ENCODE measurements at regions not wholly inside any gene's neighbourhood (a gene's known extent, or its start where the extent isn't known, plus 50 kb on each side); places are given as distances from the start of the nearest gene placed in this dataset.

DNA sequence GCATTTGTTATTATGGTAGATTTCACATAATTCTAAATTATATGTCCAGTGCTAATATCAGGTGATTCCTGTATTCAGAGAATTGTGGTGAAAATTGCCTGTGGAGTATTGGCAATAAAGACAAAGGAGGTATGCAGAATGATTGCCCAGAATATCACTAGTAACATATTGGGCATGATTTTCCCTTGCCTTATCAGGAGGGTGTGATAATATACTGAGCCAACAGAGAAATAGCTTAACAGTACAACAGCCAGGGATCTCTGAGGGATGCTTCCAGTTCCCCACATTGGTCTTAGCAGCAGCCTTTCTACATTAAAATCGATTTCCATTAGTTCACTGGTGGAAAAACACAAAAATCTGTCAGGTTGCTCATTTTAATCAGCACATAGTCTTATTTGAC lies 122.9 kb upstream of the COL3A1 start:
- no peak for DNase-seq (ENCODE audit: low read depth)

DNA sequence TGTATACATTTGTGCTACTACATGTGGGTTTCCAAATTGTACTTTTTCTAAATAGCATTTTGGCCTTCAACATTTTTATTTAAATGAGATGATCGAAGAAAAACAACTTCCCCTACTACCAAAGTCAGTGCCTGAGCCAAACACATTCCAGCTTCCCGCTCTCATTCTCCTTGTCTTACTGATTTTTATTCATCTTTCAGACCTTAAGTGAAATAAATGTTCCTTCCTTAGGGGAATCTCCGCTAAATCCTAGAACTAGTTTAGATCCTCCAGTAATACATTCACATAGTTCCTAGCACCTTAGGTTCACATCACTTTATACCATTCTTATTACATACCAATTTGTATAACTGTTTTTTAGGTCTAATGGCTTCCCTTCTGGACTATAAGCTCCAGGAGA lies 122.3 kb upstream of the COL3A1 start:
- no peak for DNase-seq (ENCODE audit: low read depth)

DNA sequence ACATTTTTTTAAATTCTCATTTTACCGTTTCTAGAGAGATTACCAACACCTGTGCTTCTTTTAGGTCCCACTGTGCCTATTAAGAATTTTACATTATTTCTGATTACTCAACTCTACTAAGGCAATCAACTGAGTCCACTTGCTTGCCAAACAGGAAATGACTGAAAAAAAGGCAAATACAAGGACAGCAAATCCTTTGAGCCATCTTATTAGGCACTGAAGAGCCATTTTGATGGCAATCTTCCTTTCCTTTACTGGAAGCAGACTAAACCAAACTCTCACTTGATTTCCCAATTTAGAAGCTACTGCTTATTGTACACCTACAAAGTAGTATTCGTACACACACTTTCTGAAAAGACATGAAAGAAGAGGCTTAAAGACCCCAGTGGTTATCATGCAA lies 121.4 kb upstream of the COL3A1 start:
- no peak for DNase-seq (ENCODE audit: low read depth)

DNA sequence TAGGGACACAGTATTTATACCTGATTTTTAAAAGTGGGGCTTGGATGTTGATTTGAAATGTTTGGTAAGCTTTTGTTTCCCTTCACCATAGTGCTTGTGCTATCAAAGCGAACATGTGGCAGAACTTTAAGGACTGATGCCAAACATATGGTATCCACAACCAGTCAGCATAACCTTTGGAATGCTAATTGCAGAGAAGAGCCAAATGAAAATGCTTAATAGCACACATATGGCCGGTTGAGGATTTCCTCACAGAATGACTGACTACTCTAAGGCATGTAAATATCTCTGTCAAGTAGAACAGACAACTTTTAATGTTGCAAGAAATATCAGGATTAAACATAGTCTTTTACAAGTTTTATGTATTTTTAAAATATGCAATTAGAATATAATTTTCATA lies 120.9 kb upstream of the COL3A1 start:
- peak; percentile 5 for DNase-seq (ENCODE audit: low read depth)

DNA sequence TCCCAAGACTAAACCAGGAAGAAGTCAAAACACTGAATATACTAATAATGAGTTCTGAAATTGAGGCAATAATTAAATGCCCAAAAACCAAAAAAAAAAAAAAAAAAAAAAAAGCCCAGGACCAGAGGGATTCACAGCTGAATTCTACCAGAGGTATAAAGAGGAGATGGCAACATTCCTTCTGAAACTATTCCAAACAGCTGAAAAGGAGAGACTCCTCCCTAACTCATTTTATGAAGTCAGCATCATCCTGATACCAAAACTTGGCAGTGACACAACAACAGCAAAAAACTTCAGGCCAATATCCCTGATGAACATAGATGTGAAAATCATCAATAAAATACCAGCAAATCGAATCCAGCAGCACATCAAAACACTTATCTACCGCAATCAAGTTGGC lies 108.5 kb upstream of the COL3A1 start:
- no peak for DNase-seq (ENCODE audit: low read depth)

DNA sequence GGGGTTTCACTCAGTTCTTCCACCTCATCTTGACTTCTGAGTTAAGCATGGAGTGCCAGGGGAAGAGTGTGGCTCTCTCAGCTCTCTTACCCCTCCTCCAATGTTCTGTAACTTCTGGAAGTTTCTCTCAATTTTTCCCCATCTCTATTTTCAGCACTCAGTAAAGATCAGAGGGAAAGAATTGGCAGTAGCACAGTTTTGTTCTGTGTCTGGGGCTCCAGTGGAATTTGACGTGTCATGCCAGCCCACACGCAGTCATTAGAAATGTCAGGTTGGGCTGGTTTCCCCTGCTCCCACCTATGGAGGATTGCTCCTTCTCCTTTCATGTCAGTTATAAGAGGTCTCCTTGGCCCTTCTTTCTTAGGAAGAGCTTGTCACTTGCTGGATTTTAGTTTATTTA lies 104.6 kb upstream of the COL3A1 start:
- no peak for DNase-seq (ENCODE audit: low read depth)

DNA sequence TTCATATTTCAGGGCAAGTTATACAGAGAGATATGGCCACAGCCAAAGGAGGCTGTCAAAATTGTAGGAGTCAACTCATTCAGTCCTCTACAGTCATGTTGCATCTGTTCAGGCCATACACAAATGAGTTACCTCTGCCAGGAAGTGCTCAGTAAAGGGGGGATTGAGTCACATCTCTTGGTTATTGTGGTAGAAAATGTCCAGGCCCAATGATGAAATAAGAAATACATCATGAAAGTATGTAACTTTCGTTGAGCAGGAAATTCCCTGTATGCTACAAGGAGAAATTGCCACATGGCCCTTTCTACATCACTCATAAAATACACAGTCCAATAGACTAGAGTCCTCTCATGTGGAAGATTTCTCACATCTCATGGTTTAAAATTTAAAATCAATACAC lies 103.9 kb upstream of the COL3A1 start:
- DNase-seq (ENCODE audit: low read depth), result peak; percentile 19

DNA sequence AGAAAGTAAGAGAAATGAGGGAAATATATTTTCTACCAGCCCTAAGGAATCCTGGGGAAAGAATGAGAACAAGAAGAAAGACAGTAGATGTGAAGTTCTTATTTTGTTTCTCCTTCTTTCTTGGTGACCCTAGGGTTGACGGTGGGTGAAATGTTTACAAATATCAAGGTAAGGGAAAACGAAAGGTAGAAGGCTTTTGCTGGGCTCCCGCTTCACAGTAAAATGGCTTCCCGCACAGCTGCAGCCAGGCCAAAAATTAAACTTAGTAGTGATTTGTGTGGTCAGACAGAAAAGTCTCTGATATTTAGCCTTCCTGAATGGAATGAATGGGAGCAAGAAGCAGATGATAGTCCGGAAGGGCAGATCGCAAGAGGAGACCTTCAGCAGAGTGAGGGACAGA lies 99.1 kb upstream of the COL3A1 start:
- no peak for DNase-seq (ENCODE audit: low read depth)

DNA sequence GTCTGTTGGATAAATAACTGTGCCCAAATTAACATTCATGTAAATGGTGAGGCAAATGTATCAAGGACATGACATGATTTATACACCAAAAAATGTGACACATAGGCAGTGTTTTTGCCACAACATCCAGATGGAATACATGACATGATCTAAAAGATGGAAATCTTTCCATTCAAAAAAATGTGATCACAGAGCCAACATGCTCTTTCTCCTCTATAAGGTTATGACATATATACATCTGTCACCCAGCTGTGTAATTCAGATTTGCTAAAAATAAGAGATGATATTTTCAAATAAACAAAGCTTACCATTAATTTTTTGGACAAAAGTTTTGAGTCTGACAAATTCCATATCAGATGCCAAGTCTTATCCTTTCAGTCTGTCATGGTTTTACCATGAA lies 95.5 kb upstream of the COL3A1 start:
- no peak for DNase-seq (ENCODE audit: low read depth)

DNA sequence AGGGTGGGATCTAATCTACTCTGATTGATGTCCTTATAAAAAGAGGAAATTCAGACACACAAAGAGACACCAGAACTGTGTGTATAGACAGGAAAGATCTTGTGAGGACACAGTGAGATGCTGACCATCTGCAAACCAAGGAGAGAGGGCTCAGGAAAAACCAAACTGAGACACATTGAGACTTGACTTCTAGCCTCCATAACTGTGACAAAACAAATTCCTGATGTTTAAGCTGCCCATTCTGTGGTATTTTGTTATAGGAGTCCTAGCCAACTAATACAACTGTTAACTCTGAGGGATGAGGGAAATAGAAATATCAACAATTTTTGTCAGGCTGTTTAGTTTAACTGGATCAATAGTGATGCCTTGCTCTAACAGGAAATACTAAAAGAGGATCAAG lies 93.4 kb upstream of the COL3A1 start:
- DNase-seq (ENCODE audit: low read depth), result no peak

DNA sequence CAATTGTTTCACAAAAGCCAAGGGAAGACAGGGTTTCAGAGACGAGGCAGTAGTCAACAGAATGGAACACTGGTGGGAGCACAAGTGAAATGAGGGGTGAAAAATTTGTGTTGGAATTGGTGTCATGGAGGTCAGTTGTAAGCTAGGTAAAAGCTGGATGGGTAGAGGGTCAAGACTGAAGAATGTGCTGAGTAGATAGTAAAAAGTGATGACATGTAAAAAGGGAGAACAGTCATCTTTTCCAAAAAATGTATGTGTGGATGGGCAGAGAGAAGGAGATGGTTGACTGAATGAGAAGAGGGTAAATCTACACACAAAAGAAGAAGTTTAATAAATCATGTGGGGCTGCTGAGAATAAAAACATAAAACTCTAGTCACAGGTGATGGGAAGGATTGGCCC lies 92.7 kb upstream of the COL3A1 start:
- DNase-seq (ENCODE audit: low read depth), result no peak

DNA sequence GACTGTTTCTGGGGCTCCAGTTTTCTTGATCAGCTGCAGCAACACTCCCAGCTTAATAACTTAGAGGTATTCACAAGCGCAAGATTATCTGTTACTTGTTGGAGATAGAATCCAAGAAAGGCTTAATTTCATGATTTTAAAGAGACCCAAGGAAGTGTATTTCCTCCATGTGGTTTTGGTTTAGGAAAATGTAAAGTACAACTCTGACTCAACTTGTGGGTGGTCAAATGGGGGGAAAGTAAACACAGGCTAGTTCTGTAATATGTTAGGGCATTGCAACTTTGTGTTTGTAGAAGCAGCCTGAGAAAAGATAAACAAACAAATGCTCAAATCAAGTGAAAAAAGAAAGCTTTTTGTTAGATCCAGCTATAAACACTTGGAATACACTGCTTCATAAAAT lies 90.1 kb upstream of the COL3A1 start:
- DNase-seq (ENCODE audit: low read depth), result peak; percentile 28

DNA sequence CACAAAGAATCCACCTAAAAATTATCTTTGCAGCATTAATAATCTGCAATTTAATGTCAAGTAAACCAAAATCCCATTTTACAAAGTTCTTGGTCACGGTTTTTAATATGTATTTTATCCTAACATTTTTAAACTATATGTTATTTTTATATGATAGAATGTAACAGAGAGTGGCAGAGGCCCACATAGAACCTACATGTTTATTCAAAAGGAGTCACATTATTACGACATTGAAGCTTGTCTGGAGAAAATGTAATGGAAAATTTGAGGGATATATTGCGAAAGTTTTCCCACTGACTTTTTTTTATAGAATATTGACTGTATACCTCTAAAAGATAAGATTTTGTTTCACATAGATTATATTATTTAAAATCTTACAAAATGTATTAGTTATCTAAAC lies 89.7 kb upstream of the COL3A1 start:
- DNase-seq (ENCODE audit: low read depth), result no peak

DNA sequence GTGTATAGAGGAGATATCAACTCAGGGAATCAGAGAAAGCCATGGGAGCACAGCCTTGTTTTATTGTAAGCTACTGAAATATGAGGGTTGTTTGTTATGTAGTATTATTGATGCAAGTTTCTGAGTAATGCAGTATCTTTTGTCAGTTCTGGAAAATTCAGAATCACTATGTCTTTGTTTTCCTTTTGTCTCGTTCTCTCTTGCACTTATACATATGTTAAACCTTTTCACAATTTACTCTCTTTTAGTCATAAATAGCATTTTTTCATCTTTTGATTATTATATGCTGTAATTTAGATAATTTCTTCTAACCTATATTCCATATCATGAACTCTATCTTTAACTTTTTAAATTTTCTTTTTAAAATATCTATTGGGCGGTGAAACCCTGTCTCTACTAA lies 85.0 kb upstream of the COL3A1 start:
- no peak for DNase-seq (ENCODE audit: low read depth)

DNA sequence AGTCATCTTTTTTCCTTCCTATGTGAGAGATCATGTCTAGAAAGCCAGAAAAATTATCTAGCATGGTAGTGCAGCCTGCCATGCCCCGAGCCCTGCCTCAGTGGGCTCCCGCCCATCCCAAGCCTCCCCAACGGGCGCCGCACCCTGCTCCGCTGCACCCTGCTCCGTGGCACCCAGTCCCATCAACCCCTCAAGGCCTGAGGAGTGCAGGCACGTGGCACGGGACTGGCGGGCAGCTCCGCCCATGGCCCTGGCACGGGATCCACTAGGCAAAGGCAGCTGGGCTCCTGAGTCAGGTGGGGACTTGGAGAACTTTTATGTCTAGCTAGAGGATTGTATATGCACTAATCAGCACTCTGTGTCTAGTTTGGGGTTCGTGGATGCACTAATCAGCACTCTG lies 83.4 kb upstream of the COL3A1 start:
- no peak for DNase-seq (ENCODE audit: low read depth)

DNA sequence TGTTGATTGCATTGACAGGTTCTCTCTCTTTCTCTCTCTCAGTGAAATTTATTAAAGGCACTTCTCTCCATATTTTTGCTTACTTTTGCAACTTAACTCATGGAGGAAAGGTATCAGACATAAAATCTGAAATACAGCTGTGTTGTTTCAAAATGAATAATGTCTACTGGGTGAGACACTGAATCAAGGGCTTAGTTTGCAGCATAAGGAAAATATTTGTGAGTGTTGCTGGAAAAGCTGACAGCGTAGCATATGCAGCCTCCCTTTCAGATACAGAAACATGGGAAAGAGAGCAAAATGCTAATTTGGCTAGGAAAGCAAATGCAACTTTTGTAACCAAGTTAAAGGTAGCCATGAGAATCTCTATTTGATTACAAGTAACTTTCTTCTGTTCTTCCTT lies 81.5 kb upstream of the COL3A1 start:
- no peak for DNase-seq (ENCODE audit: low read depth)

DNA sequence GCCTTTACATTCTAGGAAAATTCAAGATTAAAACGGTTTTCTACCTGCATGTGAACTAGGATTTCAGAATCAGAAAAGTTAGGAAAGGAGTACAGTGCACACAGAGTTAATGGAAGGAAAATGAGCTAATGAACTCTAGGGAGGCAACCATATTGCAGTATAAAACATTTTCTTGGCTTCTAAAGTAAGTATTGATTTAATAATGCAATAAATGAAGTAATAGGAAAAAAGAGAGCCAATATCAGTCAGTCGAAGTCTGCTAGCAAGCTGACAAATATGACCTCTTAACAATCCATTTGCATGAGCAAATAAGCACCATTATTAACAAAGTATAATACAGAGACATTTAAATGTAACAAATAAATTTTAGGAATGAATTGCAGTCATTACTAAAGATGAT lies 80.2 kb upstream of the COL3A1 start:
- DNase-seq (ENCODE audit: low read depth), result no peak

DNA sequence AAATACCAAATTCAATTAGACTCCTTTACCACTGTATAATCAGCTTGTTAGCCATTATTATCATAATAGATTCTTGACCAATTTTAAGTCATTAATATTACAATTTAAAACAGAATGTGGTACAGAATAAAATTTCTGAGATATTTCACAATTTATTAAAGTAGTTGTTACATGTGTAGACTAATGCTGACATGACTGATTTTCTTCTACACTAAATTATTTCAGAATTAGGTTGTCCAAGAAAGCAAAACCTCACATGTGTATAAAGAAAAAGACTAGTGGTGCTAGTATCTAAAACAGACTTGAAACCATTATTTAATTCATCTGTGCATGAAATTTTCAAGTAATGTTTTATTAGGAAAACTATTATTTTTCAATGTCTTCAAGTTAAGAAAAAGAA lies 79.2 kb upstream of the COL3A1 start:
- no peak for DNase-seq (ENCODE audit: low read depth)

DNA sequence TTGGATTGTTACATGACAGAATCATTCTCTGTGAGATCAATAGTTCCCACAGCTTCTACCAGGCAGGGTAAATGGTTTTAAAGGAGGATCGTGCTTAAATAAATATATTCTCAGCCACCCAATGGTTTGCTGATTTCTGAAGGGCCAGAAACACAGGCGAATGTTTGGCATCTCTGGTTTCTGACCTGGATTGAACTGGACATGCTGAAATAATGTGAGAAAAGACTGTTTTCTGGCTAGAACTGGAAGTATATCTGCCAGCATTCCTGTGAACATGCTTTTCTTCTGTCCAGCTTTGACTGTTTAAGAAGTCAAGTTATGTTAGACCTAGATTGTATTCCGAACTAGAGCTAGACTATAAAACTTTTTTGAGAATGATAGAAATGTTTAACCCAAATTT lies 77.1 kb upstream of the COL3A1 start:
- no peak for DNase-seq (ENCODE audit: low read depth)

DNA sequence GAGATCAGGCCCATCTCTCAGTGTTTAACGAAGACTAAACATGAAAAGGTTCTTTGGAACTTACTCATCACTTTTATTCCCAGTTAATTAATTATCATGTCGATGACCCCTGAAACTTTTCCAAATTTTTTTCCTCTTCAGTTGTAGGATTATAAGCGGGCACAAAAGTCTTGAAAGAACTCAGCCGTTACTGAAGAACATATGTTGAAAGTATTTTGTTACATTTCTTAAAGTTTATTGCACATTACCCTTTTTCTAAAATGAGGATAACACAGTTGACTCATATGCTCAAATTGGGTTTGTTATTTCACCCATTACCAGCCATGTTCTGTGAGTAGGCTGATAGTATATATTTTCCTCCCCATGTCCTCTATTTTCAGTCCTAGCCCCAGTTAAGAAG lies 75.9 kb upstream of the COL3A1 start:
- DNase-seq (ENCODE audit: low read depth), result no peak

DNA sequence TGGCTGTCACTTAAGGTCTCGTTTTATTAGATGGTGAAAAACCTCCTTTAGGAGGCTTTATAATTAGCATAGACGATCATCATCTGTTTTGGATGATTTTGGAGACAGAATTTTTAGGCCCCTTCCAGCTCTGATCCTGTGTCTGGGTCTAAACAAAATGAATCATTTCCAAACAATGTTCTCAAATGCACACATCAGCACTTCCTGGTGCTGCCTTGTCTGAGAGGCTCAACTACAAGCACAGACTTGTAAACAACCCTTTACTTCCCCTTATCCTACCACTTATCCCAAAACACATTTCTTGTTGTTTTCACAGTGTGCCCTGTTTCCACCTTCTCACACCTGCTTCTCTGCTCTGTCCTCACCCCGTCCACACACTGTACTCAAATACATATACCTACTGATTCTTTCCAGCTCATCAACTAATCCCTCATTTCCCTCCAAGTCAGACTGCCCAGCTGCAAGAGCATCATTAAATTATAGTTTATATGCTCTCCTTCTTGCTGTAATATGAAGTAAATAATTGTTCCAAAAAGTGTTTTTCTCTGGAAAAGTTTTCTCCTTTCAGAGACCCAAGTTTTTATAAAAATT lies 71.2 kb upstream of the COL3A1 start:
- no peak for DNase-seq (ENCODE audit: low read depth)

DNA sequence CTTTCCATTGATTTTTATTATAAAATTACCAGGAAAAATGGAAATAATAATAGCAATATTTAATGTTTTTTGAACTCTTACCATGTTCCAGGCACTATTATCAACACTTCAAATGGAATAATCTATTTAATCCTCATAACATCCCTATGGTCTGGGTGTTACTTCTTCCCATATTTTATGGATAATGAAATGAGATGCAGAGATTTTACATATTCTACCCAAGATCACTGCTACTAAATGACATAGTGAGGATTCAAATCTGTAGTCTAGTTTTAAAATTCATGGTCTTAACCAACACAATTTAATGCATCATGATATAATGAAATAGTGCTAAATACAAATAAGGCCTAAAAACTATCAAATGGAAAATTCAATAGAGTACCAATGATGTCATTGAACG lies 70.4 kb upstream of the COL3A1 start:
- DNase-seq (ENCODE audit: low read depth), result no peak

DNA sequence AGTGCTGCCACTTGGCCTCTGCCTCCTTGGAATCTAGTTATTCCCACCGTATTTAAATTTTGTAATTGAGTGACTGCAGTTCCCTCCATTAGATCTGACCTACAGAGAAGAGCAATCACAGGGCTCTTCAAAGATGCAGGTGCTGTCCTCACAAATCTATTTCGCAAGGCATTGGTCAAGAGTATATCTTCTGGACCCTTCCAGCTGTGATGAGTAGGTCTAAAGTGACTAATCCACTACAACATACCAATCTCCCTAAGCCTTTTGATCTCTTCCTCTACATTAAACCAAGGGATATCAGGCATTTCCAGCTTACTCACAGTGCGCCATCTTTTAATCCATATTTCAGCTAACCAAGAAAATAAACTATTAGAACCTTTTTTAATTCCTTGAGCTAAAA lies 65.1 kb upstream of the COL3A1 start:
- DNase-seq (ENCODE audit: low read depth), result no peak

DNA sequence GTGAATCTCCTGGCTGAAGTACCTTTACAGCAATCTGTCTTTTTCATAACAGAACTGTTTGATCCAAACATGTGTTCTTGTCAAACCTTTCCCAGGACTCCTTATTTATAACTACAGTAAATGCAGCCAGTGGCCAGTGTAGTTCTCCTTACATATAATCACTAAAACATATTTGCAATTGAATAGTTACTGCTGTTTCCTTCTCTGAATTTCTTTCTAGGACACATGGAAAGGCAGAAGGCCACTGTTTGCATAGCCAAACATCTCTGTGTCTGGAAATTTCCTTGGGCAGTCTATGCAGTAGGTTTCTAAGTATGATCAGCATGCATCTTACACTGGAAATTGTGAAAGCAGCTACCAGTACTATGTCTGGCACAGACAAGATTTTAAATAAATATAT lies 57.4 kb upstream of the COL3A1 start:
- DNase-seq (ENCODE audit: low read depth), result no peak

DNA sequence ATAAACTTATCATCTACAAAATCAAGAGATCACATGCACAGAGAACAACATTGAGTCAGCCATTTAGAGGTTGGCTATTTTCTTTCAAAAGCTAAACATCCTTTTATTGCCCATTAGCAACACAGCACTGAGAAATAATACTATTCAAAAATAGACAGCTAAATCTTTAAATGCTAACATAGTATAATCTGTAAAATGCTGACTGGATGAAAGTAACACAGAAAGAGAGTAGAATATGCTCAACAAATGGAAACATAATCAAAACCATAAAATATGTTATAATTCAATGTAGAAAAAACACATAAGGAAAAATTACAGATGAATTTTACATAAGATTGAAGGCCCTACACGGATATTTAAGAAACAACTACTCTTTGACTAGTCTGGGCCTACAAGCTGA lies 56.5 kb upstream of the COL3A1 start:
- no peak for DNase-seq (ENCODE audit: low read depth)
